H9 (cell line): ENCODE measurements at regions not wholly inside any gene's neighbourhood (a gene's known extent, or its start where the extent isn't known, plus 50 kb on each side); places are given as distances from the start of the nearest gene placed in this dataset.

Experiments used
- DNase-seq: peaks from one replicate; pipeline ENCODE4 v3.0.0-alpha.2; 2017
- H2AFZ ChIP-seq: one replicate; pipeline ENCODE4 v1.6.1; 2013; ENCODE audit warnings: mild to moderate bottlenecking, low read length, control low read depth, moderate library complexity
- H2AK5ac ChIP-seq: 2 replicates; pipeline ENCODE4 v1.6.1; 2013; ENCODE audit warnings: low read length, control low read depth, mixed read lengths; ENCODE audit not compliant: insufficient read length
- H2BK120ac ChIP-seq: one replicate; pipeline ENCODE4 v1.6.1; 2013; ENCODE audit warnings: low read depth, mild to moderate bottlenecking, low read length, control low read depth, inconsistent platforms; ENCODE audit not compliant: poor library complexity, severe bottlenecking
- H2BK12ac ChIP-seq: 2 replicates; pipeline ENCODE4 v1.6.1; 2013; ENCODE audit warnings: low read length, control low read depth, mixed read lengths, low read depth; ENCODE audit not compliant: insufficient read length
- H2BK15ac ChIP-seq: 2 replicates; pipeline ENCODE4 v1.6.1; 2013; ENCODE audit warnings: low read depth, low read length, control low read depth
- H2BK20ac ChIP-seq: one replicate; pipeline ENCODE4 v1.6.1; 2013; ENCODE audit warnings: low read depth, mild to moderate bottlenecking, low read length, control low read depth, inconsistent platforms; ENCODE audit not compliant: poor library complexity, severe bottlenecking
- H2BK5ac ChIP-seq: 2 replicates; pipeline ENCODE4 v1.6.1; 2013; ENCODE audit warnings: low read length, control low read depth, mixed read lengths; ENCODE audit not compliant: insufficient read length
- H3K14ac ChIP-seq: 2 replicates; pipeline ENCODE4 v1.6.1; 2013; ENCODE audit warnings: low read length, control low read depth; ENCODE audit not compliant: insufficient read depth
- H3K18ac ChIP-seq: 2 replicates; pipeline ENCODE4 v1.6.1; 2013; ENCODE audit warnings: low read depth, mild to moderate bottlenecking, mixed read lengths, low read length, control low read depth; ENCODE audit not compliant: insufficient read length
- H3K23ac ChIP-seq: 2 replicates; pipeline ENCODE4 v1.6.1; 2013; ENCODE audit warnings: low read length, control low read depth, mixed read lengths, low read depth; ENCODE audit not compliant: insufficient read length
- H3K23me2 ChIP-seq: 2 replicates; pipeline ENCODE4 v1.6.1; 2013; ENCODE audit warnings: low read depth, mild to moderate bottlenecking, mixed read lengths, low read length, control low read depth; ENCODE audit not compliant: insufficient read length, poor library complexity, severe bottlenecking
- H3K27ac ChIP-seq: 2 replicates; pipeline ENCODE4 v1.5.1; 2013; ENCODE audit warnings: low read length, control low read depth, mixed read lengths, low read depth; ENCODE audit not compliant: insufficient read length
- H3K27me3 ChIP-seq: 2 replicates; pipeline ENCODE4 v1.6.1; 2013; ENCODE audit warnings: low read length, control low read depth, inconsistent platforms; ENCODE audit not compliant: insufficient read depth
- H3K4ac ChIP-seq: 2 replicates; pipeline ENCODE4 v1.6.1; 2013; ENCODE audit warnings: low read depth, mild to moderate bottlenecking, control low read depth, inconsistent platforms, low read length, moderate library complexity
- H3K4me1 ChIP-seq: 2 replicates; pipeline ENCODE4 v1.6.1; 2013; ENCODE audit warnings: low read length, control low read depth, inconsistent platforms; ENCODE audit not compliant: insufficient read depth
- H3K4me2 ChIP-seq: 2 replicates; pipeline ENCODE4 v1.6.1; 2013; ENCODE audit warnings: low read length, control low read depth, mixed read lengths; ENCODE audit not compliant: insufficient read length, insufficient read depth
- H3K56ac ChIP-seq: 2 replicates; pipeline ENCODE4 v1.6.1; 2013; ENCODE audit warnings: low read depth, mild to moderate bottlenecking, mixed read lengths, low read length, control low read depth; ENCODE audit not compliant: insufficient read length
- H3K79me1 ChIP-seq: 2 replicates; pipeline ENCODE4 v1.6.1; 2013; ENCODE audit warnings: low read depth, mild to moderate bottlenecking, moderate library complexity, low read length, control low read depth, inconsistent platforms; ENCODE audit not compliant: insufficient read depth, poor library complexity, severe bottlenecking
- H3K79me2 ChIP-seq: 2 replicates; pipeline ENCODE4 v1.6.1; 2013; ENCODE audit warnings: low read length, control low read depth, inconsistent platforms; ENCODE audit not compliant: insufficient read depth
- H3K9ac ChIP-seq: 2 replicates; pipeline ENCODE4 v1.6.1; 2013; ENCODE audit warnings: low read length, control low read depth, mixed read lengths; ENCODE audit not compliant: insufficient read length; ENCODE audit errors: extremely low read depth
- H3K9me3 ChIP-seq: one replicate; pipeline ENCODE4 v1.6.1; 2013; ENCODE audit warnings: low read depth, low read length, inconsistent platforms; ENCODE audit not compliant: control insufficient read depth
- H3T11ph ChIP-seq: one replicate; pipeline ENCODE4 v1.6.1; 2013; ENCODE audit warnings: mild to moderate bottlenecking, low read length, control low read depth, inconsistent platforms
- H4K20me1 ChIP-seq: one replicate; pipeline ENCODE4 v1.6.1; 2013; ENCODE audit not compliant: control insufficient read depth, insufficient read length, insufficient read depth
- H4K5ac ChIP-seq: 2 replicates; pipeline ENCODE4 v1.6.1; 2013; ENCODE audit warnings: low read depth, mild to moderate bottlenecking, mixed read lengths, low read length, control low read depth; ENCODE audit not compliant: insufficient read length
- H4K8ac ChIP-seq: replicated peaks from 2 replicates; pipeline ENCODE4 v1.6.1; 2013; ENCODE audit warnings: low read length, control low read depth, mixed read lengths, low read depth; ENCODE audit not compliant: insufficient read length
- H4K91ac ChIP-seq: 2 replicates; pipeline ENCODE4 v1.6.1; 2013; ENCODE audit warnings: low read depth, mild to moderate bottlenecking, moderate library complexity, mixed read lengths, low read length, control low read depth; ENCODE audit not compliant: insufficient read length
- H3K27ac Mint-ChIP-seq, 3 experiments: 2 replicates in 2 of 3; 3 replicates in 1 of 3; pipeline ENCODE4 v1.8.0; 2020 to 2021; ENCODE audit warnings: mixed read lengths in 3 of 3, mild to moderate bottlenecking in 1 of 3, moderate library complexity in 1 of 3
- H3K27me3 Mint-ChIP-seq: 2 replicates; pipeline ENCODE4 v1.8.0; 2021; ENCODE audit warnings: low read depth, mild to moderate bottlenecking, moderate library complexity, mixed read lengths
- H3K36me3 Mint-ChIP-seq, 3 experiments: 2 replicates in 2 of 3; 3 replicates in 1 of 3; pipeline ENCODE4 v1.8.0; 2020 to 2021; ENCODE audit warnings: low read depth in 3 of 3, mixed read lengths in 3 of 3; ENCODE audit not compliant: insufficient read depth in 1 of 3
- H3K4me1 Mint-ChIP-seq, 2 experiments: 2 replicates each; pipeline ENCODE4 v1.8.0; 2020; ENCODE audit warnings: mixed read lengths in 2 of 2
- H3K4me3 Mint-ChIP-seq, 2 experiments: 2 replicates in 1 of 2; 3 replicates in 1 of 2; pipeline ENCODE4 v1.8.0; 2020 to 2021; ENCODE audit warnings: mild to moderate bottlenecking in 2 of 2, mixed read lengths in 2 of 2, moderate library complexity in 1 of 2
- H3K9me3 Mint-ChIP-seq, 2 experiments: 2 replicates in 1 of 2; 3 replicates in 1 of 2; pipeline ENCODE4 v1.8.0; 2020; ENCODE audit warnings: mild to moderate bottlenecking in 2 of 2, mixed read lengths in 2 of 2, moderate library complexity in 1 of 2
- CTCF ChIP-seq: fragments of 200-600 bp; sonication (generic); conservative IDR thresholded peaks from 3 replicates; pipeline ENCODE4 v1.8.0; 2021; ENCODE audit warnings: antibody characterized with exemption, mild to moderate bottlenecking
- WGBS: extraction: QIAGEN DNeasy Blood & Tissue Kit; methylation state at CpG from one replicate; pipeline ENCODE4 v1.1.7; 2013; ENCODE audit warnings: missing lambda C conversion rate, low lambda C conversion rate, mixed read lengths; ENCODE audit not compliant: insufficient read length; ENCODE audit errors: extremely low coverage; 5-methylcytosine and 5-hydroxymethylcytosine counted together

GRCh38 chr7:130874071-130874915 is 140.3 kb upstream of the KLF14 start:
- no peak overlapping the region for H2BK5ac ChIP-seq
- H3K4me2 ChIP-seq: no peak overlapping the region
- no peaks in the 10 kb centered on the region for H3K27me3 ChIP-seq
- no peaks in the 10 kb centered on the region for H3K79me1 ChIP-seq
- no peak for DNase-seq
- no peak overlapping the region for H3K56ac ChIP-seq
- H3K9ac ChIP-seq: no peak overlapping the region
- no peaks in the 10 kb centered on the region for H3K23me2 ChIP-seq
- Mint-ChIP-seq H3K9me3 (no peaks in the 10 kb centered on the region), H3K4me3 (no peak overlapping the region), H3K4me1 (peaks cover 23 to 24% of the 10 kb centered on the region in 2 experiments), H3K27ac (peak overlapping the region in 1 of 3 experiments; percentile 77; a peak in 2 of 7 replicates), H3K27me3 (no peaks in the 10 kb centered on the region), H3K36me3 (no peaks in the 10 kb centered on the region)
- H4K5ac ChIP-seq: no peak overlapping the region
- no peaks in the 10 kb centered on the region for H3K79me2 ChIP-seq
- no peak overlapping the region; the same call in 1 of the 2 replicates for H3K14ac ChIP-seq
- no peak overlapping the region for H4K91ac ChIP-seq
- H4K8ac ChIP-seq: no peak overlapping the region
- H2AK5ac ChIP-seq: no peak overlapping the region
- H3K23ac ChIP-seq: no peak overlapping the region
- H3K9me3 ChIP-seq: no peaks in the 10 kb centered on the region
- no peak overlapping the region for H3T11ph ChIP-seq
- no peak overlapping the region for H3K18ac ChIP-seq
- no peak overlapping the region for H2AFZ ChIP-seq
- no peak overlapping the region for H2BK12ac ChIP-seq
- no peak for TF ChIP-seq CTCF
- H3K4ac ChIP-seq: no peak overlapping the region
- no CpG with 5 or more reads among the region's 6 CpGs for WGBS
- H4K20me1 ChIP-seq: no peaks in the 10 kb centered on the region
- H3K27ac ChIP-seq: no peak overlapping the region
- H2BK15ac ChIP-seq: no peak overlapping the region
- peaks cover 6% of the 10 kb centered on the region for H3K4me1 ChIP-seq
- H2BK20ac ChIP-seq: no peak overlapping the region
- H2BK120ac ChIP-seq: no peak overlapping the region
